Thoracic aorta (tissue), 2 donors: ENCODE measurements at regions not wholly inside any gene's neighbourhood (a gene's known extent, or its start where the extent isn't known, plus 50 kb on each side); places are given as distances from the start of the nearest gene placed in this dataset.

ENCODE experiments used
- ATAC-seq: fragments of 150-250 bp; one replicate; pipeline ENCODE4 v1.8.0; 2017; ENCODE audit warnings: low read depth; ENCODE audit not compliant: insufficient number of reproducible peaks, low FRiP score
- DNase-seq: peaks from one replicate; pipeline ENCODE4 v3.0.0-alpha.2; 2020; ENCODE audit warnings: low spot score
- H3K27ac ChIP-seq, 2 donors: fragments of 200-600 bp; sonication (generic); 1 replicate in 1 of 2; 2 replicates in 1 of 2; pipeline ENCODE4 v1.5.1; 2016; ENCODE audit warnings: mild to moderate bottlenecking in 2 of 2, moderate library complexity in 2 of 2
- H3K27me3 ChIP-seq: fragments of 200-600 bp; sonication (generic); replicated peaks from 2 replicates; pipeline ENCODE4 v1.6.0; 2016; ENCODE audit warnings: mild to moderate bottlenecking; ENCODE audit not compliant: insufficient read depth
- H3K36me3 ChIP-seq: fragments of 200-600 bp; sonication (generic); one replicate; pipeline ENCODE4 v1.5.1; 2016
- H3K4me1 ChIP-seq, 2 donors: fragments of 200-600 bp; sonication (generic); 1 replicate in 1 of 2; 2 replicates in 1 of 2; pipeline versions ENCODE4 v1.5.1 to v1.6.0; 2016; ENCODE audit warnings: low read depth in 2 of 2, mild to moderate bottlenecking in 1 of 2; ENCODE audit not compliant: control insufficient read depth in 1 of 2
- H3K4me3 ChIP-seq: fragments of 200-600 bp; sonication (generic); 2 replicates; pipeline ENCODE4 v1.5.1; 2016; ENCODE audit warnings: mild to moderate bottlenecking
- H3K9me3 ChIP-seq: fragments of 200-600 bp; sonication (generic); 2 replicates; pipeline ENCODE4 v1.5.1; 2016
- CTCF ChIP-seq: fragments of 200-600 bp; sonication (generic); IDR thresholded peaks from one replicate; pipeline ENCODE4 v1.5.1; 2019; ENCODE audit warnings: antibody characterized with exemption

GRCh38 chr10:33067917-33068316, 109.9 kb upstream of the ITGB1 start:
- no peaks in the 10 kb centered on the region for H3K36me3 ChIP-seq
- no peaks in the 10 kb centered on the region for H3K9me3 ChIP-seq
- H3K4me1 ChIP-seq: peaks cover 0 to 2% of the 10 kb centered on the region in 2 donors
- ATAC-seq (no peak), DNase-seq (no peak)
- H3K27ac ChIP-seq: no peak overlapping the region
- no peak overlapping the region for H3K4me3 ChIP-seq
- no peak for TF ChIP-seq CTCF
- H3K27me3 ChIP-seq: no peaks in the 10 kb centered on the region

DNA sequence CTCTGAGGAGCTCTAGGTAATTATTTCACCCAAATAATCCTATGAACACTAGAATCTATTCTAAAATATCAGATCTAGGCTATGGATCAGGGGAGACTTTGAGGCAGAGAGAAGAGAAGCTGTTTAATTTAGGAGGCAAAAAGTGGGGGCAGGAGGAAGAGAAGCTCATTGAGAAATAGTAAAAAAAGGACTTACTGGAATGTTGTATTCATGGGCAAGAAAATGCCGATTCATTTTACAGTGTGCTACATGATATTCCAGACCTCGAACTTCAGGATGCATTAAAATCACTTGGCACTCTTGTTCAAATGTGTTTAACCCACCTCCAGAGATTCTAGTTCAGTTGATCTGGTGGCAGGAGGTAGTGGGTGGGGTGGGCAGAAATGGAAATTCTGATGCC, 109.5 kb upstream of the ITGB1 start:
- H3K36me3 ChIP-seq: no peaks in the 10 kb centered on the region
- DNase-seq (no peak), ATAC-seq (no peak)
- H3K27me3 ChIP-seq: no peaks in the 10 kb centered on the region
- peaks cover 0 to 2% of the 10 kb centered on the region in 2 donors for H3K4me1 ChIP-seq
- H3K27ac ChIP-seq: no peak overlapping the region
- H3K9me3 ChIP-seq: no peaks in the 10 kb centered on the region
- no peak overlapping the region for H3K4me3 ChIP-seq
- no peak for TF ChIP-seq CTCF

- Histone ChIP-seq H3K27me3 (no peaks in the 10 kb centered on the region), H3K9me3 (no peaks in the 10 kb centered on the region), H3K4me3 (no peak overlapping the region), H3K36me3 (no peaks in the 10 kb centered on the region), H3K27ac (no peak overlapping the region), H3K4me1 (peaks cover 0 to 2% of the 10 kb centered on the region in 2 donors)
- DNase-seq: no peak
- no peak for ATAC-seq
- no peak for TF ChIP-seq CTCF
Measured at GRCh38 chr10:33066558-33067236, 108.7 kb upstream of the ITGB1 start.

- no peak overlapping the region for H3K27ac ChIP-seq
Measured at GRCh38 chr10:33065111-33065510, 107.1 kb upstream of the ITGB1 start.

DNA sequence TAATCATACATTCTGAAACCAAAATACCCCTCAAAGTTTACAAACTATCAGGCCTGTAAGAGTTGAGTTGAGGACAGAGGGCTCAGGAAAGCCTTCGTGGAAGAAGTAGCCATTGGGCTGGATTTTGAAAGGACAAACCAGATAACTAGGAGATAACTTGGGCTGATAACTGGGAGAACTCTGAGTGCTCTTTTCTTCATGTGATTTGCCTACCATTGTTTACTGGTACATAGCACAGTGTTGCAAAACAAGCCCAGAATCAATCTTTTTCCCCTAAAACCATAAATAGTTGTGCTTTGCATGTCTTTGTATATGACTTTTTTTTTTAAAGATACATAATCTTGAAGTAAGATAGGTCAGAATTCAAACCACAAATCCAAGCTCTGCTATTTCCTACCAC, 106.7 kb upstream of the ITGB1 start:
- Histone ChIP-seq H3K9me3 (no peaks in the 10 kb centered on the region), H3K4me3 (no peak overlapping the region), H3K36me3 (no peaks in the 10 kb centered on the region), H3K27me3 (no peaks in the 10 kb centered on the region), H3K27ac (no peak overlapping the region), H3K4me1 (peaks cover 0 to 2% of the 10 kb centered on the region in 2 donors)
- ATAC-seq (no peak), DNase-seq (no peak)
- no peak for TF ChIP-seq CTCF

More at GRCh38 chr10:33065111-33065510, 107.1 kb upstream of the ITGB1 start:
- no peaks in the 10 kb centered on the region for H3K36me3 ChIP-seq
- ATAC-seq: no peak
- no peaks in the 10 kb centered on the region for H3K9me3 ChIP-seq
- no peak for DNase-seq
- no peak overlapping the region for H3K4me3 ChIP-seq
- peaks cover 0 to 2% of the 10 kb centered on the region in 2 donors for H3K4me1 ChIP-seq
- H3K27me3 ChIP-seq: no peaks in the 10 kb centered on the region
- no peak for TF ChIP-seq CTCF
